WTC11 (cell line): ENCODE measurements at regions not wholly inside any gene's neighbourhood (a gene's known extent, or its start where the extent isn't known, plus 50 kb on each side); places are given as distances from the start of the nearest gene placed in this dataset.

ENCODE experiments used
- ATAC-seq: fragments of 200-7000 bp; cut with Tn5 transposase; 2 replicates; pipeline ENCODE4 v1.10.0; 2021; ENCODE audit warnings: mild to moderate bottlenecking, moderate library complexity
- CTCF ChIA-PET: fragments of 300-600 bp; sonication (Branson Sonifier 250); formaldehyde crosslinking; loops from one replicate; lab custom pipeline; 2021; ENCODE audit warnings: antibody characterized with exemption; lab: Charles Lee
- POLR2A ChIA-PET: fragments of 350-600 bp; sonication (Branson Sonifier 250); formaldehyde crosslinking; loops from one replicate; lab custom pipeline; 2021; ENCODE audit warnings: antibody characterized with exemption; lab: Charles Lee
- DNase-seq: peaks from one replicate; pipeline ENCODE4 v3.0.0; 2021; ENCODE audit warnings: low spot score
- H3K27ac Mint-ChIP-seq: 2 replicates; pipeline ENCODE4 v1.8.0; 2021; ENCODE audit warnings: mixed read lengths
- H3K27me3 Mint-ChIP-seq: 2 replicates; pipeline ENCODE4 v1.8.0; 2021; ENCODE audit warnings: low read depth, mild to moderate bottlenecking, moderate library complexity, mixed read lengths
- H3K36me3 Mint-ChIP-seq: 2 replicates; pipeline ENCODE4 v1.8.0; 2021; ENCODE audit warnings: mixed read lengths
- H3K4me1 Mint-ChIP-seq: 2 replicates; pipeline ENCODE4 v1.8.0; 2022; ENCODE audit warnings: mixed read lengths
- H3K4me3 Mint-ChIP-seq: 2 replicates; pipeline ENCODE4 v1.8.0; 2021; ENCODE audit warnings: mild to moderate bottlenecking, moderate library complexity, mixed read lengths
- H3K9me3 Mint-ChIP-seq: 2 replicates; pipeline ENCODE4 v1.8.0; 2021; ENCODE audit warnings: mixed read lengths
- EMX1 ChIP-seq: fragments of 250-450 bp; sonication (Bioruptor Pico); IDR thresholded peaks from 2 replicates; pipeline ENCODE4 v1.8.0; 2021; ENCODE audit warnings: mild to moderate bottlenecking
- ESRRA ChIP-seq: sonication (generic); formaldehyde crosslinking; IDR thresholded peaks from 2 replicates; pipeline ENCODE4 v1.8.1; 2022; ENCODE audit warnings: mild to moderate bottlenecking, missing genetic modification reagents, borderline replicate concordance
- ETV6 ChIP-seq: sonication (generic); formaldehyde crosslinking; IDR thresholded peaks from 2 replicates; pipeline ENCODE4 v1.8.1; 2022; ENCODE audit warnings: mild to moderate bottlenecking, missing genetic modification reagents
- NFATC4 ChIP-seq: fragments of 250-450 bp; sonication (Bioruptor Pico); IDR thresholded peaks from 2 replicates; pipeline ENCODE4 v1.9.0; 2021; ENCODE audit warnings: mild to moderate bottlenecking
- NFE2L1 ChIP-seq: sonication (generic); formaldehyde crosslinking; IDR thresholded peaks from 2 replicates; pipeline ENCODE4 v1.8.1; 2023; ENCODE audit warnings: missing genetic modification reagents
- OVOL2 ChIP-seq: fragments of 250-450 bp; sonication (Bioruptor Pico); IDR thresholded peaks from 2 replicates; pipeline ENCODE4 v1.9.0; 2021; ENCODE audit warnings: mild to moderate bottlenecking, borderline replicate concordance
- RELA ChIP-seq: sonication (generic); formaldehyde crosslinking; IDR thresholded peaks from 2 replicates; pipeline ENCODE4 v1.8.1; 2022; ENCODE audit warnings: missing genetic modification reagents, mild to moderate bottlenecking, borderline replicate concordance
- SMAD4 ChIP-seq: sonication (generic); formaldehyde crosslinking; IDR thresholded peaks from 2 replicates; pipeline ENCODE4 v1.8.0; 2022; ENCODE audit warnings: mild to moderate bottlenecking, missing genetic modification reagents
- SOX15 ChIP-seq: fragments of 250-450 bp; sonication (Bioruptor Pico); IDR thresholded peaks from 2 replicates; pipeline ENCODE4 v1.9.0; 2021; ENCODE audit warnings: mild to moderate bottlenecking
- ZNF121 ChIP-seq: sonication (generic); formaldehyde crosslinking; IDR thresholded peaks from 2 replicates; pipeline ENCODE4 v1.8.0; 2023; ENCODE audit warnings: missing genetic modification reagents
- ZNF232 ChIP-seq: sonication (generic); formaldehyde crosslinking; IDR thresholded peaks from 2 replicates; pipeline ENCODE4 v1.8.0; 2022; ENCODE audit warnings: mild to moderate bottlenecking, missing genetic modification reagents
- ZNF263 ChIP-seq: sonication (generic); formaldehyde crosslinking; IDR thresholded peaks from 2 replicates; pipeline ENCODE4 v1.8.1; 2022; ENCODE audit warnings: low read depth, mild to moderate bottlenecking, moderate library complexity, missing genetic modification reagents
- ZNF317 ChIP-seq: sonication (generic); formaldehyde crosslinking; IDR thresholded peaks from 2 replicates; pipeline ENCODE4 v1.8.1; 2023; ENCODE audit warnings: low read depth, mild to moderate bottlenecking, moderate library complexity, missing genetic modification reagents, borderline replicate concordance
- TF ChIP-seq, protein P1 (sequence below): sonication (generic); formaldehyde crosslinking; IDR thresholded peaks from 2 replicates; pipeline ENCODE4 v1.8.0; 2022; ENCODE audit warnings: mild to moderate bottlenecking, missing genetic modification reagents
- TF ChIP-seq, protein P2 (sequence below): sonication (generic); formaldehyde crosslinking; IDR thresholded peaks from 2 replicates; pipeline ENCODE4 v1.8.1; 2022; ENCODE audit warnings: mild to moderate bottlenecking, moderate library complexity, missing genetic modification reagents
- TF ChIP-seq, protein P3 (sequence below): fragments of 250-450 bp; sonication (Bioruptor Pico); IDR thresholded peaks from 2 replicates; pipeline ENCODE4 v2.1.2; 2022; ENCODE audit warnings: mild to moderate bottlenecking, moderate library complexity
- TF ChIP-seq, protein P4 (sequence below): fragments of 250-450 bp; sonication (Bioruptor Pico); conservative IDR thresholded peaks from 2 replicates; pipeline ENCODE4 v1.9.0; 2021; ENCODE audit warnings: mild to moderate bottlenecking
- TF ChIP-seq, protein P5 (sequence below): fragments of 250-450 bp; sonication (Bioruptor Pico); IDR thresholded peaks from 2 replicates; pipeline ENCODE4 v1.8.0; 2021; ENCODE audit warnings: mild to moderate bottlenecking
- TF ChIP-seq, protein P6 (sequence below): sonication (generic); formaldehyde crosslinking; IDR thresholded peaks from 2 replicates; pipeline ENCODE4 v1.8.1; 2023; ENCODE audit warnings: mild to moderate bottlenecking, missing genetic modification reagents, moderate library complexity

DNA sequence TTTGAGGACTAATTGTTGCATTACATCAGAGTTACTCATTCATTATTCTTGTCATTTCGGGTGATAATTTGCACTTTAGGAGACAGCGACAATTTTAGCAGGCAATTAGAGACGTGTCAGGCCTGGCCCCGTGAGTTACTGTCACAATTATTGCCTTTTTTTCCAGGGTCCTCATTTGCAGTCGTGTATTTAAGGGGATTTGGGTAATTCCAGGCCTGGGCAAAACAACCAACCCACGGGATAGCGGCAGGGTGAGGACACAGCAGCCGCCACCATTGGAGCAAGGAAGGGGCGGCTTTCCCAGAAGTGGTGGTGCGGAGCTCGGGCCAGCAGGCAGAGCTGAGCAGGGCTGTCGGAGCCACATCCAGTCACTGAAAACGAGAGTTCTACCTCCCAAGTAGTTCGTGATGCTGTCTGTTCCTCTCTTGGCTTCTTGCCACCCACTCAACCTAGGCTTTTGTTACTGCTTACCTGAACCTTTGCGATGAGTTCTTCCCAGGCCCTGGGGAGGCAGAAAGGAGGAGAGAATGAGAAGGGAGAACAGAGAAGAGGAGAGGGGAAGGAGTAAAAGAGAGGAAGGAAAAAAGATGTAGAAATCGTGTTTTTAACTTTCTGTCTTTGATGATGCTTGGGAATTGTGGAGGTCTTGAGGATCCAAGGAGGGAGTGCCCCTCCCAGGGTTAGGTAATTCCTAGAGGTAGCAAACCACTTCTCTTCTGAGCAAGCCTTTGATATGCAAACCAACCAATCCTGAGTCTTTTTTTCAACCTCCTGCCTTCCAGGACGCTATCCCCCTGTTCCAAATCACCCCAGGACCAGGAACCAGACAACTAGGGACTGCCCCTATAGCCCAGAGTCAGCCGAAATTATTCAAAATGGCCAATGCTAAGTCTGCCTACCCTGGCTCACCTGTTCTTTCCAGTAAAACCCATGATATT is 236.1 kb downstream of the MIAT start:
- Mint-ChIP-seq H3K36me3 (no peaks in the 10 kb centered on the region), H3K4me1 (peaks cover 44% of the 10 kb centered on the region), H3K4me3 (no peak overlapping the region), H3K27ac (no peak overlapping the region), H3K27me3 (peaks cover 7% of the 10 kb centered on the region; the same call in 1 of the 2 replicates), H3K9me3 (0 out of 2 replicates have a peak, but pooled peaks cover 3% of the 10 kb centered on the region)
- CTCF ChIA-PET, result interaction anchor here (0.6 kb wide), 1 partner anchor 138 kb away, joined by 3 read pairs; no protein-coding TSS in a partner anchor
- POLR2A ChIA-PET, result interaction anchor here (0.7 kb wide), 1 partner anchor 130 kb away, joined by 3 read pairs; no protein-coding TSS in a partner anchor
- ATAC-seq (peak; percentile 78), DNase-seq (no peak)
- TF ChIP-seq, protein P1, sequence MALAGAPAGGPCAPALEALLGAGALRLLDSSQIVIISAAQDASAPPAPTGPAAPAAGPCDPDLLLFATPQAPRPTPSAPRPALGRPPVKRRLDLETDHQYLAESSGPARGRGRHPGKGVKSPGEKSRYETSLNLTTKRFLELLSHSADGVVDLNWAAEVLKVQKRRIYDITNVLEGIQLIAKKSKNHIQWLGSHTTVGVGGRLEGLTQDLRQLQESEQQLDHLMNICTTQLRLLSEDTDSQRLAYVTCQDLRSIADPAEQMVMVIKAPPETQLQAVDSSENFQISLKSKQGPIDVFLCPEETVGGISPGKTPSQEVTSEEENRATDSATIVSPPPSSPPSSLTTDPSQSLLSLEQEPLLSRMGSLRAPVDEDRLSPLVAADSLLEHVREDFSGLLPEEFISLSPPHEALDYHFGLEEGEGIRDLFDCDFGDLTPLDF (CRISPR knock-in tag), result no peak
- no peak for TF ChIP-seq NFATC4
- TF ChIP-seq RELA (CRISPR knock-in tag), result no peak
- TF ChIP-seq ETV6 (CRISPR knock-in tag), result no peak
- no peak for TF ChIP-seq SOX15 (CRISPR knock-in tag)
- TF ChIP-seq, protein P2, sequence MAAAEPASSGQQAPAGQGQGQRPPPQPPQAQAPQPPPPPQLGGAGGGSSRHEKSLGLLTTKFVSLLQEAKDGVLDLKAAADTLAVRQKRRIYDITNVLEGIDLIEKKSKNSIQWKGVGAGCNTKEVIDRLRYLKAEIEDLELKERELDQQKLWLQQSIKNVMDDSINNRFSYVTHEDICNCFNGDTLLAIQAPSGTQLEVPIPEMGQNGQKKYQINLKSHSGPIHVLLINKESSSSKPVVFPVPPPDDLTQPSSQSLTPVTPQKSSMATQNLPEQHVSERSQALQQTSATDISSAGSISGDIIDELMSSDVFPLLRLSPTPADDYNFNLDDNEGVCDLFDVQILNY, result no peak
- TF ChIP-seq ZNF317 (CRISPR knock-in tag), result no peak

DNA sequence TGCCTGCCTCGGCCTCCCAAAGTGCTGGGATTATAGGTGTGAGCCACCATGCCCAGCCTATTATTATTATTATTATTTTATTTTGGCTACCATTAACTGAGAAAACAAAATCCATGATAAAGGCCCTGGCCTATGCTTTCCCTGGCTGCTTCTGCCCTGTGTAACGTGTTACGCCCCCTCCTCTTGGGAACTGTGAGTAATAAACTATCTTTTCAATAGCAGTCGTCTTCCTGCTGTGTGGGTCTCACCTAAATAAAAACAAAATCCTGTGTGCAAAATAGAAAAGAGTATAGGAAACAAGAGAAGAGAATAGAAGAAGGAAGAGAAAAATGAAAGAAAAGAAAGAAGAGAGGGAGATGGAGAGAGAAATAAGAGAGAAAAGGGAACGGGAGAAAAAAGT is 237.0 kb downstream of the MIAT start:
- ATAC-seq (no peak), DNase-seq (no peak)
- H3K9me3 Mint-ChIP-seq, result 0 out of 2 replicates have a peak, but pooled peaks cover 3% of the 10 kb centered on the region

DNA sequence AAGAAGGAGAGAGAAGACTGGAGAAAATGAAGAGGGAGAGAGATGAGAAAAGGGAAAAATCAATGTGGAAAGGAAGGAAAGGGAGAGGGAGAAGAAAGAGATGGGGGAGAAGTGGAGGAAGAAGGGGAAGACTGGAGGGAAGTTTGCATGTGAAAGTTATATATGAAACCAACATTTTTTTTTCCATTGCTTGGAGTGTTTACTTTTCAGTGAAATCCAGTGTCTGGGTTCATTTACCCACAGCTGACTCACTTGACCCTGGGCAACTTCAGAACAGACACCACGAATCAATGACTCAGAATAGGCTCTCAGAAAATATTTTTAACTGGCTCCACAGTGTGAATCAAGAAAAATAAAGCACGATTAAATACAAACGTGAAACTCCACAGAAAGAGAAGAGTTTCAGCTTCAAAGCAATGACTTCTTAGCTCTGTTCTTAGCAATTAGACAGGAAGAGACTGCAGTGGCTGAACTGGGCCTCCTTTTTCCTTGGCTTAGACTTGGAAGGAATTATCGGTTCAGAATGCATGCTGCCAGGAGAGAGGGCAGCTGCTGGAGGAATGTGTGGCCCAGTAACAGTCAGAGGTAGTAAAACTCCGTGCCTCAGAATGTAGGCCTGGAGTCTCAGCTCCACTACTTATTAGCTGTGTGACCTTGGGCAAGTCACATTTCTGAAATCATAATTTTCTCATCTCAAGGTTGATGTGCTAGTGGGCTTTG is 237.5 kb downstream of the MIAT start:
- H3K9me3 Mint-ChIP-seq, result 0 out of 2 replicates have a peak, but pooled peaks cover 3% of the 10 kb centered on the region
- no peak for TF ChIP-seq RELA (CRISPR knock-in tag)
- TF ChIP-seq OVOL2 (CRISPR knock-in tag), result no peak
- TF ChIP-seq EMX1 (CRISPR knock-in tag), result no peak
- TF ChIP-seq, protein P3, sequence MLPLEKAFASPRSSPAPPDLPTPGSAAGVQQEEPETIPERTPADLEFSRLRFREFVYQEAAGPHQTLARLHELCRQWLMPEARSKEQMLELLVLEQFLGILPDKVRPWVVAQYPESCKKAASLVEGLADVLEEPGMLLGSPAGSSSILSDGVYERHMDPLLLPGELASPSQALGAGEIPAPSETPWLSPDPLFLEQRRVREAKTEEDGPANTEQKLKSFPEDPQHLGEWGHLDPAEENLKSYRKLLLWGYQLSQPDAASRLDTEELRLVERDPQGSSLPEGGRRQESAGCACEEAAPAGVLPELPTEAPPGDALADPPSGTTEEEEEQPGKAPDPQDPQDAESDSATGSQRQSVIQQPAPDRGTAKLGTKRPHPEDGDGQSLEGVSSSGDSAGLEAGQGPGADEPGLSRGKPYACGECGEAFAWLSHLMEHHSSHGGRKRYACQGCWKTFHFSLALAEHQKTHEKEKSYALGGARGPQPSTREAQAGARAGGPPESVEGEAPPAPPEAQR, result no peak
- no peak for TF ChIP-seq ZNF232 (CRISPR knock-in tag)
- TF ChIP-seq SMAD4 (CRISPR knock-in tag), result no peak
- TF ChIP-seq, protein P4, sequence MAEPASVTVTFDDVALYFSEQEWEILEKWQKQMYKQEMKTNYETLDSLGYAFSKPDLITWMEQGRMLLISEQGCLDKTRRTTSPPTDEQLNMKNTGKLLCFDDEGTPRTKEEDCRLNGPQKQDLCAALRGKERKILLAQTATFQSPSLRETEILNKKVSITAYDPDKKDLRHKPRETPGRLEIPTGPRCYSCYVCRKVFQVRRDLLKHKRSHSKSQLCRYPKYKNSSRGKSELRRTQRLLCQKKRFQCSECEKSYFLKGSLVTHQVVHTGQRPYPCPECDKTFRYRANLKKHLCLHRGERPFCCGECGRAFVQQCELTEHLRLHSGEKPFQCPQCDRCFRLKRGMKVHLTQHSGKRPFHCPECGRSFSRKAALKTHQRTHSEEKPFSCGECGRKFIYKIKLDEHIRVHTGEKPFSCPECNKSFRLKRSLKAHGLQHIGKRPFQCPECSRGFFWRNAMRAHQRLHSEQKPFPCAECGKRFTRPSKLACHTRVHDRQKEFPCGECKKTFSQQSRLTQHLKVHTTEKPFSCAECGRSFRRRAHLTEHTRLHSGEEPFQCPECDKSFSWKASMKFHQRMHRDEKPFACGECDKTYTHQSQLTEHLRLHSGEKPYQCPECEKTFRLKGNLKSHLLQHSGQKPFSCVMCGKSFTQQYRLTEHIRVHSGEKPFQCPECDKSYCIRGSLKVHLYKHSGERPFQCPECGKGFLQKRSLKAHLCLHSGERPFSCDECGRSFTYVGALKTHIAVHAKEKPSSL (CRISPR knock-in tag), result no peak
- TF ChIP-seq, protein P5, sequence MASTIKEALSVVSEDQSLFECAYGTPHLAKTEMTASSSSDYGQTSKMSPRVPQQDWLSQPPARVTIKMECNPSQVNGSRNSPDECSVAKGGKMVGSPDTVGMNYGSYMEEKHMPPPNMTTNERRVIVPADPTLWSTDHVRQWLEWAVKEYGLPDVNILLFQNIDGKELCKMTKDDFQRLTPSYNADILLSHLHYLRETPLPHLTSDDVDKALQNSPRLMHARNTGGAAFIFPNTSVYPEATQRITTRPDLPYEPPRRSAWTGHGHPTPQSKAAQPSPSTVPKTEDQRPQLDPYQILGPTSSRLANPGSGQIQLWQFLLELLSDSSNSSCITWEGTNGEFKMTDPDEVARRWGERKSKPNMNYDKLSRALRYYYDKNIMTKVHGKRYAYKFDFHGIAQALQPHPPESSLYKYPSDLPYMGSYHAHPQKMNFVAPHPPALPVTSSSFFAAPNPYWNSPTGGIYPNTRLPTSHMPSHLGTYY (CRISPR knock-in tag), result no peak
- no peak for TF ChIP-seq NFE2L1 (CRISPR knock-in tag)
- no peak for TF ChIP-seq ZNF121 (CRISPR knock-in tag)
- TF ChIP-seq, protein P6, sequence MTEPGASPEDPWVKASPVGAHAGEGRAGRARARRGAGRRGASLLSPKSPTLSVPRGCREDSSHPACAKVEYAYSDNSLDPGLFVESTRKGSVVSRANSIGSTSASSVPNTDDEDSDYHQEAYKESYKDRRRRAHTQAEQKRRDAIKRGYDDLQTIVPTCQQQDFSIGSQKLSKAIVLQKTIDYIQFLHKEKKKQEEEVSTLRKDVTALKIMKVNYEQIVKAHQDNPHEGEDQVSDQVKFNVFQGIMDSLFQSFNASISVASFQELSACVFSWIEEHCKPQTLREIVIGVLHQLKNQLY (CRISPR knock-in tag), result no peak
- TF ChIP-seq ESRRA (CRISPR knock-in tag), result no peak
- ChIA-PET CTCF (no interaction called here), POLR2A (no interaction called here)
- peaks cover 7% of the 10 kb centered on the region; the same call in 1 of the 2 replicates for H3K27me3 Mint-ChIP-seq
- ATAC-seq, result no peak
- H3K4me1 Mint-ChIP-seq, result peaks cover 40% of the 10 kb centered on the region
- H3K4me3 Mint-ChIP-seq, result no peak overlapping the region
- H3K36me3 Mint-ChIP-seq, result no peaks in the 10 kb centered on the region
- no peak for DNase-seq
- no peak overlapping the region for H3K27ac Mint-ChIP-seq

More for the DNA sequence above, 237.0 kb downstream of the MIAT start:
- Mint-ChIP-seq H3K36me3 (no peaks in the 10 kb centered on the region), H3K4me1 (peaks cover 44% of the 10 kb centered on the region), H3K27me3 (peaks cover 7% of the 10 kb centered on the region; the same call in 1 of the 2 replicates), H3K4me3 (no peak overlapping the region), H3K27ac (no peak overlapping the region)
- ChIA-PET CTCF (no interaction called here), POLR2A (no interaction called here)
- TF ChIP-seq ZNF263 (CRISPR knock-in tag), result no peak
